Activated naive CD4-positive, alpha-beta T cell treated with anti-CD3 and anti-CD28 coated beads, Interleukin-2, amount 10 ng/mL, durations not matched to agents 7 days and 5 days (primary cell): ENCODE measurements at regions not wholly inside any gene's neighbourhood (a gene's known extent, or its start where the extent isn't known, plus 50 kb on each side); places are given as distances from the start of the nearest gene placed in this dataset.

Source experiments
- CTCF ChIA-PET: fragments of 350-600 bp; sonication (Branson Sonifier 250); formaldehyde crosslinking; loops from one replicate; lab custom pipeline; 2021; ENCODE audit warnings: antibody characterized with exemption; lab: Charles Lee
- DNase-seq: peaks from one replicate; pipeline ENCODE4 v3.0.0-alpha.2; 2020
- H3K27ac Mint-ChIP-seq: one replicate; pipeline ENCODE4 v1.8.0; 2021; ENCODE audit warnings: mild to moderate bottlenecking, moderate library complexity, mixed read lengths
- H3K27me3 Mint-ChIP-seq: one replicate; pipeline ENCODE4 v1.8.0; 2021; ENCODE audit warnings: mild to moderate bottlenecking, mixed read lengths
- H3K36me3 Mint-ChIP-seq: one replicate; pipeline ENCODE4 v1.8.0; 2021; ENCODE audit warnings: mixed read lengths
- H3K4me1 Mint-ChIP-seq: one replicate; pipeline ENCODE4 v1.8.0; 2021; ENCODE audit warnings: mixed read lengths
- H3K4me3 Mint-ChIP-seq: one replicate; pipeline ENCODE4 v1.8.0; 2021; ENCODE audit warnings: mild to moderate bottlenecking, moderate library complexity, mixed read lengths
- H3K9me3 Mint-ChIP-seq: one replicate; pipeline ENCODE4 v1.8.0; 2021; ENCODE audit warnings: mixed read lengths

GRCh38 chr5:21125238-21125983 lies 1137.4 kb upstream of the CDH18 start:
- H3K4me3 Mint-ChIP-seq, result no peak overlapping the region
- no peak for DNase-seq
- no peaks in the 10 kb centered on the region for H3K36me3 Mint-ChIP-seq
- H3K4me1 Mint-ChIP-seq, result no peaks in the 10 kb centered on the region
- CTCF ChIA-PET, result no interaction called here
- peaks cover 2% of the 10 kb centered on the region for H3K9me3 Mint-ChIP-seq
- H3K27me3 Mint-ChIP-seq, result no peaks in the 10 kb centered on the region
- H3K27ac Mint-ChIP-seq, result no peak overlapping the region

- DNase-seq, result no peak
- Mint-ChIP-seq H3K27ac (no peak overlapping the region), H3K9me3 (peaks cover 20% of the 10 kb centered on the region), H3K4me1 (no peaks in the 10 kb centered on the region), H3K27me3 (no peaks in the 10 kb centered on the region), H3K4me3 (no peak overlapping the region), H3K36me3 (no peaks in the 10 kb centered on the region)
- CTCF ChIA-PET, result no interaction called here
These were observed 1133.2 kb upstream of the CDH18 start for GRCh38 chr5:21121213-21121612.

- DNase-seq, result no peak
- H3K4me3 Mint-ChIP-seq, result no peak overlapping the region
- H3K27me3 Mint-ChIP-seq, result no peaks in the 10 kb centered on the region
- CTCF ChIA-PET, result no interaction called here
- H3K4me1 Mint-ChIP-seq, result no peaks in the 10 kb centered on the region
- H3K9me3 Mint-ChIP-seq, result no peaks in the 10 kb centered on the region
- no peaks in the 10 kb centered on the region for H3K36me3 Mint-ChIP-seq
- H3K27ac Mint-ChIP-seq, result no peak overlapping the region
These were observed 1109.7 kb upstream of the CDH18 start for GRCh38 chr5:21097661-21098060.

- Mint-ChIP-seq H3K4me1 (no peaks in the 10 kb centered on the region), H3K9me3 (peaks cover 3% of the 10 kb centered on the region), H3K27me3 (no peaks in the 10 kb centered on the region), H3K4me3 (no peak overlapping the region), H3K36me3 (no peaks in the 10 kb centered on the region), H3K27ac (no peak overlapping the region)
- CTCF ChIA-PET, result no interaction called here
- DNase-seq, result no peak
These were observed 1106.6 kb upstream of the CDH18 start for GRCh38 chr5:21094619-21095018.

- no peak overlapping the region for H3K4me3 Mint-ChIP-seq
- no peaks in the 10 kb centered on the region for H3K4me1 Mint-ChIP-seq
These were observed 1099.8 kb upstream of the CDH18 start for GRCh38 chr5:21087766-21088165.

GRCh38 chr5:21085791-21086190 lies 1097.8 kb upstream of the CDH18 start:
- CTCF ChIA-PET, result no interaction called here
- Mint-ChIP-seq H3K36me3 (no peaks in the 10 kb centered on the region), H3K9me3 (peaks cover 12% of the 10 kb centered on the region), H3K4me1 (no peaks in the 10 kb centered on the region), H3K27ac (no peak overlapping the region), H3K4me3 (no peak overlapping the region), H3K27me3 (no peaks in the 10 kb centered on the region)
- no peak for DNase-seq

More at GRCh38 chr5:21087766-21088165, 1099.8 kb upstream of the CDH18 start:
- no peak for DNase-seq
- Mint-ChIP-seq H3K36me3 (no peaks in the 10 kb centered on the region), H3K9me3 (peaks cover 14% of the 10 kb centered on the region), H3K27ac (no peak overlapping the region), H3K27me3 (no peaks in the 10 kb centered on the region)
- CTCF ChIA-PET, result no interaction called here

- Mint-ChIP-seq H3K27ac (no peak overlapping the region), H3K4me3 (no peak overlapping the region), H3K9me3 (peaks cover 2% of the 10 kb centered on the region), H3K27me3 (no peaks in the 10 kb centered on the region), H3K36me3 (no peaks in the 10 kb centered on the region), H3K4me1 (no peaks in the 10 kb centered on the region)
- CTCF ChIA-PET, result no interaction called here
- DNase-seq, result no peak
These were observed 1084.0 kb upstream of the CDH18 start for GRCh38 chr5:21071986-21072385.

- no peaks in the 10 kb centered on the region for H3K36me3 Mint-ChIP-seq
- no peaks in the 10 kb centered on the region for H3K27me3 Mint-ChIP-seq
- no peak for DNase-seq
- peaks cover 2% of the 10 kb centered on the region for H3K9me3 Mint-ChIP-seq
- H3K27ac Mint-ChIP-seq, result no peak overlapping the region
- CTCF ChIA-PET, result no interaction called here
- no peaks in the 10 kb centered on the region for H3K4me1 Mint-ChIP-seq
- no peak overlapping the region for H3K4me3 Mint-ChIP-seq
These were observed 1083.4 kb upstream of the CDH18 start for GRCh38 chr5:21071421-21071820.

GRCh38 chr5:21070858-21071257 lies 1082.9 kb upstream of the CDH18 start:
- DNase-seq, result no peak
- CTCF ChIA-PET, result no interaction called here
- H3K9me3 Mint-ChIP-seq, result peaks cover 3% of the 10 kb centered on the region
- H3K27me3 Mint-ChIP-seq, result no peaks in the 10 kb centered on the region
- no peak overlapping the region for H3K27ac Mint-ChIP-seq
- no peaks in the 10 kb centered on the region for H3K36me3 Mint-ChIP-seq
- no peak overlapping the region for H3K4me3 Mint-ChIP-seq
- H3K4me1 Mint-ChIP-seq, result no peaks in the 10 kb centered on the region

GRCh38 chr5:21067724-21068123 lies 1079.7 kb upstream of the CDH18 start:
- Mint-ChIP-seq H3K27ac (no peak overlapping the region), H3K36me3 (no peaks in the 10 kb centered on the region)
- CTCF ChIA-PET, result no interaction called here

GRCh38 chr5:21063146-21063545 lies 1075.1 kb upstream of the CDH18 start:
- no peaks in the 10 kb centered on the region for H3K36me3 Mint-ChIP-seq
- no peak overlapping the region for H3K27ac Mint-ChIP-seq
- DNase-seq, result no peak
- no peaks in the 10 kb centered on the region for H3K4me1 Mint-ChIP-seq
- peaks cover 22% of the 10 kb centered on the region for H3K9me3 Mint-ChIP-seq
- CTCF ChIA-PET, result no interaction called here
- no peak overlapping the region for H3K4me3 Mint-ChIP-seq
- H3K27me3 Mint-ChIP-seq, result no peaks in the 10 kb centered on the region

More at GRCh38 chr5:21067724-21068123, 1079.7 kb upstream of the CDH18 start:
- no peak for DNase-seq
- Mint-ChIP-seq H3K27me3 (no peaks in the 10 kb centered on the region), H3K9me3 (peaks cover 16% of the 10 kb centered on the region), H3K4me1 (no peaks in the 10 kb centered on the region), H3K4me3 (no peak overlapping the region)

GRCh38 chr5:21058289-21058688 lies 1070.3 kb upstream of the CDH18 start:
- H3K36me3 Mint-ChIP-seq, result no peaks in the 10 kb centered on the region
- no peaks in the 10 kb centered on the region for H3K27me3 Mint-ChIP-seq
- no peaks in the 10 kb centered on the region for H3K4me1 Mint-ChIP-seq
- no peak overlapping the region for H3K4me3 Mint-ChIP-seq
- H3K27ac Mint-ChIP-seq, result no peak overlapping the region
- CTCF ChIA-PET, result no interaction called here
- DNase-seq, result no peak
- H3K9me3 Mint-ChIP-seq, result peaks cover 9% of the 10 kb centered on the region

GRCh38 chr5:21051945-21052344 lies 1063.9 kb upstream of the CDH18 start:
- Mint-ChIP-seq H3K27me3 (no peaks in the 10 kb centered on the region), H3K4me1 (no peaks in the 10 kb centered on the region), H3K4me3 (no peak overlapping the region), H3K27ac (no peak overlapping the region), H3K9me3 (peaks cover 12% of the 10 kb centered on the region), H3K36me3 (no peaks in the 10 kb centered on the region)
- DNase-seq, result no peak
- CTCF ChIA-PET, result no interaction called here

- no peaks in the 10 kb centered on the region for H3K36me3 Mint-ChIP-seq
These were observed 1061.9 kb upstream of the CDH18 start for GRCh38 chr5:21049901-21050300.

GRCh38 chr5:21030981-21031380 lies 1043.0 kb upstream of the CDH18 start:
- DNase-seq, result no peak
- Mint-ChIP-seq H3K9me3 (peaks cover 8% of the 10 kb centered on the region), H3K27ac (no peak overlapping the region), H3K27me3 (no peaks in the 10 kb centered on the region), H3K4me3 (no peak overlapping the region), H3K4me1 (no peaks in the 10 kb centered on the region), H3K36me3 (no peaks in the 10 kb centered on the region)
- CTCF ChIA-PET, result no interaction called here

More at GRCh38 chr5:21049901-21050300, 1061.9 kb upstream of the CDH18 start:
- CTCF ChIA-PET, result no interaction called here
- Mint-ChIP-seq H3K9me3 (peaks cover 14% of the 10 kb centered on the region), H3K4me3 (no peak overlapping the region), H3K4me1 (no peaks in the 10 kb centered on the region), H3K27ac (no peak overlapping the region), H3K27me3 (no peaks in the 10 kb centered on the region)
- DNase-seq, result no peak
